ENCODE measurements at regions not wholly inside any gene's neighbourhood (a gene's known extent, or its start where the extent isn't known, plus 50 kb on each side); places are given as distances from the start of the nearest gene placed in this dataset.

GRCh38 chr22:27564806-27565205 lies 236.8 kb downstream of the MN1 start:
- no peak for TF ChIP-seq CTCF (conservative IDR thresholded peaks at IDR 0.05; ENCODE audit: low read depth)
- H3K27ac ChIP-seq = no peak overlapping the region
- no peak for DNase-seq (ENCODE audit: low spot score)
- CTCF ChIA-PET = no interaction called here
- POLR2A ChIA-PET (ENCODE audit: low non-redundant PET) = no interaction called here

- POLR2A ChIA-PET (ENCODE audit: low non-redundant PET) = no interaction called here
- TF ChIP-seq CTCF (conservative IDR thresholded peaks at IDR 0.05; ENCODE audit: low read depth) = no peak
- CTCF ChIA-PET = no interaction called here
- H3K27ac ChIP-seq = no peak overlapping the region
- DNase-seq (ENCODE audit: low spot score) = no peak
Measured at GRCh38 chr22:27566602-27567001, 235.0 kb downstream of the MN1 start.

- ChIA-PET CTCF (no interaction called here), POLR2A (ENCODE audit: low non-redundant PET) (no interaction called here)
- H3K27ac ChIP-seq = no peak overlapping the region
- no peak for DNase-seq (ENCODE audit: low spot score)
- TF ChIP-seq CTCF (conservative IDR thresholded peaks at IDR 0.05; ENCODE audit: low read depth) = no peak
Measured at GRCh38 chr22:27568265-27568664, 233.3 kb downstream of the MN1 start.

GRCh38 chr22:27571463-27572277 lies 229.9 kb downstream of the MN1 start:
- ChIA-PET POLR2A (ENCODE audit: low non-redundant PET) (no interaction called here), CTCF (no interaction called here)
- DNase-seq (ENCODE audit: low spot score) = no peak
- no peak overlapping the region for H3K27ac ChIP-seq
- TF ChIP-seq CTCF (conservative IDR thresholded peaks at IDR 0.05; ENCODE audit: low read depth) = no peak

GRCh38 chr22:27572278-27572666 lies 229.3 kb downstream of the MN1 start:
- CTCF ChIA-PET = no interaction called here
- no peak for DNase-seq (ENCODE audit: low spot score)
- POLR2A ChIA-PET (ENCODE audit: low non-redundant PET) = no interaction called here
- H3K27ac ChIP-seq = no peak overlapping the region
- no peak for TF ChIP-seq CTCF (conservative IDR thresholded peaks at IDR 0.05; ENCODE audit: low read depth)

GRCh38 chr22:27573280-27574001 lies 228.1 kb downstream of the MN1 start:
- H3K27ac ChIP-seq = no peak overlapping the region

More at GRCh38 chr22:27573280-27574001, 228.1 kb downstream of the MN1 start:
- TF ChIP-seq CTCF (conservative IDR thresholded peaks at IDR 0.05; ENCODE audit: low read depth) = no peak
- DNase-seq (ENCODE audit: low spot score) = no peak
- ChIA-PET CTCF (no interaction called here), POLR2A (ENCODE audit: low non-redundant PET) (no interaction called here)
